HepG2 (cell line): ENCODE measurements at regions not wholly inside any gene's neighbourhood (a gene's known extent, or its start where the extent isn't known, plus 50 kb on each side); places are given as distances from the start of the nearest gene placed in this dataset.

ENCODE experiments used
- CTCF ChIP-seq: sonication (generic); formaldehyde crosslinking; IDR thresholded peaks from 2 replicates; pipeline ENCODE4 v1.5.0; 2020; ENCODE audit warnings: mild to moderate bottlenecking, missing genetic modification reagents, moderate library complexity
- KDM4B ChIP-seq: sonication (generic); formaldehyde crosslinking; IDR thresholded peaks from 2 replicates; pipeline ENCODE4 v1.4.0; 2020; ENCODE audit warnings: missing genetic modification reagents
- SMC3 ChIP-seq: IDR thresholded peaks from 2 replicates; pipeline ENCODE4 v1.6.1; 2011; ENCODE audit warnings: low read length, improper control_type of control experiment
- ZNF232 ChIP-seq: sonication (generic); formaldehyde crosslinking; IDR thresholded peaks from 2 replicates; pipeline ENCODE4 v1.4.0; 2020; ENCODE audit warnings: missing genetic modification reagents, borderline replicate concordance
- TF ChIP-seq, protein P1 (sequence below): sonication (generic); formaldehyde crosslinking; IDR thresholded peaks from 2 replicates; pipeline ENCODE4 v1.4.0; 2020; ENCODE audit warnings: missing genetic modification reagents

DNA sequence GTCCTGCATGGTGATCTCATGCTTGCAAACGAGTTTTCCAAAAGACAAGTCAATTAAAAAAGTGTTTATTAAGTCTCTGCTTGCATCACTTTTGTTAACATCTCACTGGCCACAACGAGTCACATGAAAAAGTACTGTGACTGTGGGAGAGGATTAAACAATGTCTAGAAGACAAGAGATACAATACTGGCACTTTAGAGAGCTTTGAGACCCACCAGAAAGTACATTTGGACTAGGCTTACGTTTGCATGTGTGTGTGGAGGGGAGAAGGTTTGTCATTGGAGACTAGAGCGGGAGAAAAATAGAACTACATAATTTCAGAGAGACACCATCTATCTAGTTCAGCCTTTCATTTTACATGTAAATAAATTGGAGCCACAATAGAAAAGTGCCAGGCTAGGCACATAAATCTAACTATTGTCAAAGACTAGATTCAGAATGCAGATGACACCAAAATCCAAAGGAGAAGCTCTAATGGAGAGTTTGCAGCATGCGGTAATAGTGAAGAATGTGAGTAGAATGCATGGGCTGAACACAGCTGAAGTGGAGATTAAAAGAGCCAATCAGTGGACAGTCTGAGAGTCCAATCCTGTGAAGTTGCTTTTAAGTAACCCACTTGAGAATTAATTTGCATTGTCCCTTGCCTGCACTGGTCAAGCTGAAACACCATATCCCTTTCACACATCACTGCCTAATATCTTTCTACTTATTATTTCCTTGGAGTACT is 977.4 kb upstream of the FAT3 start:
- TF ChIP-seq, protein P1, sequence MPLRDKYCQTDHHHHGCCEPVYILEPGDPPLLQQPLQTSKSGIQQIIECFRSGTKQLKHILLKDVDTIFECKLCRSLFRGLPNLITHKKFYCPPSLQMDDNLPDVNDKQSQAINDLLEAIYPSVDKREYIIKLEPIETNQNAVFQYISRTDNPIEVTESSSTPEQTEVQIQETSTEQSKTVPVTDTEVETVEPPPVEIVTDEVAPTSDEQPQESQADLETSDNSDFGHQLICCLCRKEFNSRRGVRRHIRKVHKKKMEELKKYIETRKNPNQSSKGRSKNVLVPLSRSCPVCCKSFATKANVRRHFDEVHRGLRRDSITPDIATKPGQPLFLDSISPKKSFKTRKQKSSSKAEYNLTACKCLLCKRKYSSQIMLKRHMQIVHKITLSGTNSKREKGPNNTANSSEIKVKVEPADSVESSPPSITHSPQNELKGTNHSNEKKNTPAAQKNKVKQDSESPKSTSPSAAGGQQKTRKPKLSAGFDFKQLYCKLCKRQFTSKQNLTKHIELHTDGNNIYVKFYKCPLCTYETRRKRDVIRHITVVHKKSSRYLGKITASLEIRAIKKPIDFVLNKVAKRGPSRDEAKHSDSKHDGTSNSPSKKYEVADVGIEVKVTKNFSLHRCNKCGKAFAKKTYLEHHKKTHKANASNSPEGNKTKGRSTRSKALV: no peak
- TF ChIP-seq ZNF232 (no peak), KDM4B (no peak), CTCF (CRISPR knock-in tag) (no peak), SMC3 (no peak)
